HEK293 (cell line): ENCODE measurements at regions not wholly inside any gene's neighbourhood (a gene's known extent, or its start where the extent isn't known, plus 50 kb on each side); places are given as distances from the start of the nearest gene placed in this dataset.

Source experiments
- CTCF ChIA-PET: fragments of 350-600 bp; formaldehyde crosslinking; extraction: SDS; loops from one replicate; lab custom pipeline; 2021; ENCODE audit warnings: antibody characterized with exemption; lab: Yijun Ruan, JAX
- POLR2A ChIA-PET: fragments of 300-600 bp; formaldehyde crosslinking; extraction: SDS; loops from one replicate; lab custom pipeline; 2020; ENCODE audit warnings: antibody characterized with exemption, inconsistent platforms; lab: Yijun Ruan, JAX
- H3K27ac ChIP-seq: fragments of 200-500 bp; sonication (Bioruptor generic); 2 replicates; pipeline ENCODE4 v1.5.1; 2014; ENCODE audit warnings: low read depth, low read length, control low read depth, inconsistent platforms; ENCODE audit errors: extremely low read depth
- H3K36me3 ChIP-seq, 2 experiments: fragments of 200-500 bp in 1 of 2; sonication (Bioruptor generic) in 1 of 2; 1 replicate in 1 of 2; 2 replicates in 1 of 2; pipeline ENCODE4 v1.5.1; 2014 to 2017; ENCODE audit warnings: inconsistent platforms in 2 of 2, low read length in 2 of 2; ENCODE audit not compliant: control insufficient read depth in 2 of 2, insufficient read depth in 1 of 2
- H3K4me1 ChIP-seq: fragments of 200-500 bp; sonication (Bioruptor generic); 2 replicates; pipeline ENCODE4 v1.5.1; 2014; ENCODE audit warnings: mild to moderate bottlenecking, low read length, inconsistent platforms; ENCODE audit not compliant: control insufficient read depth, insufficient read depth
- H3K4me3 ChIP-seq: 2 replicates; pipeline ENCODE4 v1.5.1; 2011; ENCODE audit warnings: low read depth, mild to moderate bottlenecking, control low read depth, low read length, moderate library complexity
- H3K9me3 ChIP-seq: fragments of 200-500 bp; sonication (Bioruptor generic); 2 replicates; pipeline ENCODE4 v1.5.1; 2014; ENCODE audit warnings: low read depth, low read length, inconsistent platforms; ENCODE audit not compliant: control insufficient read depth, insufficient read depth
- BCL6B ChIP-seq: fragments of 450-650 bp; formaldehyde crosslinking; IDR thresholded peaks from 2 replicates; pipeline ENCODE4 v1.5.1; 2017; ENCODE audit warnings: missing biosample characterization, missing genetic modification characterization
- GFI1B ChIP-seq: fragments of 450-650 bp; formaldehyde crosslinking; IDR thresholded peaks from 2 replicates; pipeline ENCODE4 v1.5.1; 2016; ENCODE audit warnings: missing biosample characterization, missing genetic modification characterization
- HOXC10 ChIP-seq: sonication (generic); formaldehyde crosslinking; IDR thresholded peaks from 2 replicates; pipeline ENCODE4 v1.8.1; 2023; ENCODE audit warnings: mild to moderate bottlenecking, missing genetic modification reagents
- HOXD13 ChIP-seq: sonication (generic); formaldehyde crosslinking; IDR thresholded peaks from 2 replicates; pipeline ENCODE4 v1.8.0; 2022; ENCODE audit warnings: missing genetic modification reagents, borderline replicate concordance
- OVOL3 ChIP-seq: fragments of 450-650 bp; formaldehyde crosslinking; IDR thresholded peaks from 2 replicates; pipeline ENCODE4 v1.5.1; 2016; ENCODE audit warnings: missing biosample characterization, missing genetic modification characterization
- YY2 ChIP-seq: fragments of 450-650 bp; formaldehyde crosslinking; IDR thresholded peaks from 2 replicates; pipeline ENCODE4 v1.5.1; 2016; ENCODE audit warnings: missing biosample characterization, missing genetic modification characterization
- ZBTB1 ChIP-seq: fragments of 450-650 bp; formaldehyde crosslinking; IDR thresholded peaks from 2 replicates; pipeline ENCODE4 v1.5.1; 2016; ENCODE audit warnings: missing biosample characterization, missing genetic modification characterization
- ZBTB17 ChIP-seq: fragments of 450-650 bp; formaldehyde crosslinking; IDR thresholded peaks from 2 replicates; pipeline ENCODE4 v1.5.1; 2016; ENCODE audit warnings: missing biosample characterization, missing genetic modification characterization
- ZBTB44 ChIP-seq: fragments of 450-650 bp; IDR thresholded peaks from 2 replicates; pipeline ENCODE4 v1.5.1; 2018; ENCODE audit warnings: missing biosample characterization, mild to moderate bottlenecking, missing genetic modification characterization
- ZBTB48 ChIP-seq: fragments of 450-650 bp; formaldehyde crosslinking; IDR thresholded peaks from 2 replicates; pipeline ENCODE4 v1.5.1; 2016; ENCODE audit warnings: missing biosample characterization, missing genetic modification characterization
- ZFP3 ChIP-seq: fragments of 450-650 bp; formaldehyde crosslinking; IDR thresholded peaks from 2 replicates; pipeline ENCODE4 v1.5.1; 2016; ENCODE audit warnings: low read depth, missing biosample characterization, missing genetic modification characterization
- ZNF132 ChIP-seq: fragments of 450-650 bp; formaldehyde crosslinking; IDR thresholded peaks from 2 replicates; pipeline ENCODE4 v1.5.1; 2017; ENCODE audit warnings: missing biosample characterization, missing genetic modification characterization, borderline replicate concordance
- ZNF133 ChIP-seq: fragments of 450-650 bp; formaldehyde crosslinking; IDR thresholded peaks from 2 replicates; pipeline ENCODE4 v1.5.1; 2016; ENCODE audit warnings: missing biosample characterization, missing genetic modification characterization
- ZNF138 ChIP-seq: fragments of 450-650 bp; formaldehyde crosslinking; IDR thresholded peaks from 2 replicates; pipeline ENCODE4 v1.5.1; 2016; ENCODE audit warnings: missing biosample characterization, missing genetic modification characterization, borderline replicate concordance
- ZNF248 ChIP-seq: fragments of 450-650 bp; formaldehyde crosslinking; IDR thresholded peaks from 2 replicates; pipeline ENCODE4 v1.5.1; 2017; ENCODE audit warnings: missing biosample characterization, missing genetic modification characterization
- ZNF350 ChIP-seq: fragments of 450-650 bp; formaldehyde crosslinking; IDR thresholded peaks from 2 replicates; pipeline ENCODE4 v1.5.0; 2017; ENCODE audit warnings: missing biosample characterization, mild to moderate bottlenecking, missing genetic modification characterization
- ZNF354C ChIP-seq: fragments of 450-650 bp; formaldehyde crosslinking; IDR thresholded peaks from 2 replicates; pipeline ENCODE4 v1.5.1; 2016; ENCODE audit warnings: missing biosample characterization, missing genetic modification characterization, low read depth, borderline replicate concordance
- ZNF514 ChIP-seq: fragments of 450-650 bp; formaldehyde crosslinking; IDR thresholded peaks from 2 replicates; pipeline ENCODE4 v1.5.1; 2016; ENCODE audit warnings: missing biosample characterization, missing genetic modification characterization
- ZNF544 ChIP-seq: fragments of 450-650 bp; formaldehyde crosslinking; IDR thresholded peaks from 2 replicates; pipeline ENCODE4 v1.5.0; 2017; ENCODE audit warnings: missing biosample characterization, missing genetic modification characterization
- ZNF561 ChIP-seq: fragments of 450-650 bp; IDR thresholded peaks from 2 replicates; pipeline ENCODE4 v1.5.1; 2018; ENCODE audit warnings: missing biosample characterization, missing genetic modification characterization, borderline replicate concordance
- ZNF600 ChIP-seq: fragments of 450-650 bp; formaldehyde crosslinking; IDR thresholded peaks from 2 replicates; pipeline ENCODE4 v1.5.1; 2016; ENCODE audit warnings: missing biosample characterization, missing genetic modification characterization
- ZNF610 ChIP-seq: fragments of 450-650 bp; formaldehyde crosslinking; IDR thresholded peaks from 2 replicates; pipeline ENCODE4 v1.5.1; 2016; ENCODE audit warnings: missing biosample characterization, missing genetic modification characterization, borderline replicate concordance
- ZNF624 ChIP-seq: fragments of 450-650 bp; formaldehyde crosslinking; IDR thresholded peaks from 2 replicates; pipeline ENCODE4 v1.5.1; 2017; ENCODE audit warnings: missing biosample characterization, missing genetic modification characterization
- ZNF785 ChIP-seq: fragments of 450-650 bp; formaldehyde crosslinking; IDR thresholded peaks from 2 replicates; pipeline ENCODE4 v1.5.1; 2016; ENCODE audit warnings: missing biosample characterization, missing genetic modification characterization
- ZNF843 ChIP-seq: fragments of 450-650 bp; formaldehyde crosslinking; IDR thresholded peaks from 2 replicates; pipeline ENCODE4 v1.5.1; 2016; ENCODE audit warnings: missing biosample characterization, missing genetic modification characterization
- ZSCAN16 ChIP-seq: fragments of 450-650 bp; formaldehyde crosslinking; IDR thresholded peaks from 2 replicates; pipeline ENCODE4 v1.5.1; 2016; ENCODE audit warnings: missing biosample characterization, missing genetic modification characterization
- ZSCAN30 ChIP-seq: fragments of 450-650 bp; IDR thresholded peaks from 2 replicates; pipeline ENCODE4 v1.5.1; 2018; ENCODE audit warnings: missing biosample characterization, mild to moderate bottlenecking, missing genetic modification characterization, moderate library complexity
- TF ChIP-seq, protein P1 (sequence below): fragments of 450-650 bp; formaldehyde crosslinking; IDR thresholded peaks from 2 replicates; pipeline ENCODE4; 2016; ENCODE audit warnings: missing biosample characterization, missing genetic modification characterization
- TF ChIP-seq, protein P2 (sequence below): fragments of 450-650 bp; formaldehyde crosslinking; IDR thresholded peaks from 2 replicates; pipeline ENCODE4 v1.5.1; 2016; ENCODE audit warnings: missing biosample characterization, missing genetic modification characterization

DNA sequence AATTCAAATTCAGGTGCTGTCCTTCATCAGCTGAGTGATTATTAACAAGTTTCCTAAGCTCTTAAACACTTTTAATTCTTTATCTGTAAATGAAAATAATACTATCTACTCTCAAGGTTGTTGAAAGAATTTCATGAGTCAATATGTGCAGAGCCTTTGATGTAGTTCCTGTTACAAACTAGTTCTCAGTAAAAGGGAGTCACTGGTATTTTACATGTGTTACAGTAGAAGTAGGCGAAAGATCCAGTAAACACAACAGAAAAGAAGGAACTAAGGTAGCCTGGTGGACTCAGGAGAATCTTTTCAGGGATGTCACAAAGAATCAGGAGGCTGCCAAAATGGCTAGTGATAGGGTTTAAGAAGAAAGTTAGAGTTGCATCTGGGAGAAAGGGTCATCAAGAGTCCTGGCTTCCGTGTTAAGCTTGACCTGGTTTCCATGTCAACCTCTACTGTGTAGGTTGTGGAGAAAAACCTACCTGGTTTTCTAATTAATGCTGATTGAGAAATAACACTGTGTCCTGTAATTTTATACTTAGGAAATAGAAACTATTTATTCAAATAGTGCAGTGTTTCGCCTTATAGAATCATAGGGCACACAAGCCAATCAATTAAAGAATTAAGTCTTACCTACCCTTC lies 58.3 kb upstream of the TRIB2 start (continued):
- TF ChIP-seq, protein P1, sequence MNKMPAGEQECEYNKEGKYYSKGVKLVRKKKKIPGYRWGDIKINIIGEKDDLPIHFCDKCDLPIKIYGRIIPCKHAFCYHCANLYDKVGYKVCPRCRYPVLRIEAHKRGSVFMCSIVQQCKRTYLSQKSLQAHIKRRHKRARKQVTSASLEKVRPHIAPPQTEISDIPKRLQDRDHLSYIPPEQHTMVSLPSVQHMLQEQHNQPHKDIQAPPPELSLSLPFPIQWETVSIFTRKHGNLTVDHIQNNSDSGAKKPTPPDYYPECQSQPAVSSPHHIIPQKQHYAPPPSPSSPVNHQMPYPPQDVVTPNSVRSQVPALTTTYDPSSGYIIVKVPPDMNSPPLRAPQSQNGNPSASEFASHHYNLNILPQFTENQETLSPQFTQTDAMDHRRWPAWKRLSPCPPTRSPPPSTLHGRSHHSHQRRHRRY (tag by site-specific recombination): no peak
- TF ChIP-seq ZNF624 (tag by site-specific recombination): no peak

DNA sequence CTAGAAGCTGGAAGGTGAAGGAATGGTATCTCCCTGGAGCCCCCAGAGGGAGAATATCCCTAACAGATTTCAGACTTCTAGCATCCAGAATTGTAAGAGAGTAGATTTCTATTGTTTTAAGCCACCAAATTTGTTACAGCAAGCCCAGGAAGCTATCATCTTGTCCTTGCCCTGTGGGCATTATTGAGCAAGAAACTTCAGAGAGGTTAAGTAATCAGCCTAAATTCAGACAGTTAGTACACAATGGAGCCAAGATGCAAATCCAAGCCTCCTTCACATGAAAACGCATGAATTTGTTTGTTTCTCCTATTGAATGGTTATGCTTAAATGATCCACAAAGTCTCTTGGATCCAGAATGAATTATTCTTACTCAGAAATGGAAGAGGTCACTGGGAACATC lies 55.2 kb upstream of the TRIB2 start:
- H3K27ac ChIP-seq: no peak overlapping the region
- no peaks in the 10 kb centered on the region for H3K4me1 ChIP-seq
- TF ChIP-seq YY2 (tag by site-specific recombination) (no peak), ZNF138 (tag by site-specific recombination) (no peak), ZNF610 (tag by site-specific recombination) (no peak), ZNF561 (tag by site-specific recombination) (no peak), ZNF350 (no peak), ZSCAN30 (tag by site-specific recombination) (no peak), ZBTB48 (tag by site-specific recombination) (no peak), ZBTB1 (tag by site-specific recombination) (no peak), ZNF785 (tag by site-specific recombination) (no peak), ZNF248 (no peak), ZBTB17 (tag by site-specific recombination) (no peak), BCL6B (tag by site-specific recombination) (no peak), ZFP3 (tag by site-specific recombination) (no peak), ZNF354C (tag by site-specific recombination) (no peak), HOXD13 (CRISPR knock-in tag) (no peak), GFI1B (tag by site-specific recombination) (no peak)
- TF ChIP-seq, protein P2, sequence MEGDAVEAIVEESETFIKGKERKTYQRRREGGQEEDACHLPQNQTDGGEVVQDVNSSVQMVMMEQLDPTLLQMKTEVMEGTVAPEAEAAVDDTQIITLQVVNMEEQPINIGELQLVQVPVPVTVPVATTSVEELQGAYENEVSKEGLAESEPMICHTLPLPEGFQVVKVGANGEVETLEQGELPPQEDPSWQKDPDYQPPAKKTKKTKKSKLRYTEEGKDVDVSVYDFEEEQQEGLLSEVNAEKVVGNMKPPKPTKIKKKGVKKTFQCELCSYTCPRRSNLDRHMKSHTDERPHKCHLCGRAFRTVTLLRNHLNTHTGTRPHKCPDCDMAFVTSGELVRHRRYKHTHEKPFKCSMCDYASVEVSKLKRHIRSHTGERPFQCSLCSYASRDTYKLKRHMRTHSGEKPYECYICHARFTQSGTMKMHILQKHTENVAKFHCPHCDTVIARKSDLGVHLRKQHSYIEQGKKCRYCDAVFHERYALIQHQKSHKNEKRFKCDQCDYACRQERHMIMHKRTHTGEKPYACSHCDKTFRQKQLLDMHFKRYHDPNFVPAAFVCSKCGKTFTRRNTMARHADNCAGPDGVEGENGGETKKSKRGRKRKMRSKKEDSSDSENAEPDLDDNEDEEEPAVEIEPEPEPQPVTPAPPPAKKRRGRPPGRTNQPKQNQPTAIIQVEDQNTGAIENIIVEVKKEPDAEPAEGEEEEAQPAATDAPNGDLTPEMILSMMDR: no peak
- H3K4me3 ChIP-seq: no peak overlapping the region
- H3K36me3 ChIP-seq: no peaks in the 10 kb centered on the region
- H3K9me3 ChIP-seq: 0 out of 2 replicates have a peak, but pooled peaks cover under 1% of the 10 kb centered on the region
- ChIA-PET CTCF (no interaction called here), POLR2A (no interaction called here)

DNA sequence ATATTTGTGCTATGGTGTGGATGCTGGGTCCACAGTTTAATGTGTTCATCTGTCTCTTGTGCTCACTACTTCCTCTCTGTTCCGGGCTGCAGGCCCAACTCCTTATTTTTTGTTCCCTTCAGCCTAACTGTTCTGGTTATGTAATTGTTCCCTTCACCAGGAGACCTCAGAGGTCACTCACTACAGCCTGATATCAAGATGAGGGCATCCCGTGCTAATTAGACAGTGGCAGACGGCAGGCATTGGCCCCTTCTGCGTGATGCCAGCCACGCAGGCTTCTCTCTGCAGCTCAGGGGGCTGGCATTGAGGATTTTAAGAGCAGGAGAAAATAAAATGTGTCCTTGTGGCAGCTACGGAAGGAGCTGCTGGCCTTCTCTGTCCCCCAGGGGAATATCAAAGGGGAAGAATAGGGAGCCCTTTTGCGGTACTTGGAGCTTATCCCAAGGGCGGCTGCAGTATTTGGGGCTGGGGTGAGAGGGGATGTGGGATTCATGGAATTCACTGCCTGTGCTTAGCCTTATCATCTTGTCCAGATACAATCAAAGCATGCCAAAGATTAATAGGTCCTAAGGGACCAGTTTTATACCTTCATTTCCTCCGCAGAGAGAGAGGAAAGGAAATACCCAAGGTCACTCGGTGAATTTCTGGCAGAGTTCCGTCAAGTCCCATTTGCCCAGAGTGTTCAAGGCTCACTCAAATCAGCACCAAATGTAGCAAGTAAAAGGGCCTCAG lies 53.3 kb upstream of the TRIB2 start:
- Histone ChIP-seq H3K4me1 (no peaks in the 10 kb centered on the region), H3K9me3 (0 out of 2 replicates have a peak, but pooled peaks cover 2% of the 10 kb centered on the region), H3K36me3 (no peaks in the 10 kb centered on the region), H3K4me3 (no peak overlapping the region), H3K27ac (no peak overlapping the region)
- ChIA-PET POLR2A (no interaction called here), CTCF (no interaction called here)
- TF ChIP-seq ZSCAN30 (tag by site-specific recombination): no peak
- no peak for TF ChIP-seq HOXC10 (CRISPR knock-in tag)
- no peak for TF ChIP-seq ZNF544 (tag by site-specific recombination)
- no peak for TF ChIP-seq ZFP3 (tag by site-specific recombination)
- TF ChIP-seq ZNF133 (tag by site-specific recombination): no peak
- no peak for TF ChIP-seq ZNF843
- no peak for TF ChIP-seq ZNF561 (tag by site-specific recombination)
- TF ChIP-seq ZNF600 (tag by site-specific recombination): no peak
- no peak for TF ChIP-seq OVOL3 (tag by site-specific recombination)
- no peak for TF ChIP-seq ZBTB44
- TF ChIP-seq ZNF132 (tag by site-specific recombination): no peak
- TF ChIP-seq ZSCAN16 (tag by site-specific recombination): no peak
- no peak for TF ChIP-seq ZNF514 (tag by site-specific recombination)
